PC-3 (cell line): ENCODE measurements at regions not wholly inside any gene's neighbourhood (a gene's known extent, or its start where the extent isn't known, plus 50 kb on each side); places are given as distances from the start of the nearest gene placed in this dataset.
"Not testable (repeated sequence)": the region's sequence is repeated elsewhere in the genome, so short reads cannot be mapped to it uniquely, and the experiment has no call there.

Experiments
- ATAC-seq: fragments of 200-7000 bp; cut with Tn5 transposase; 2 replicates; pipeline ENCODE4 v1.9.1; 2020; ENCODE audit warnings: mild to moderate bottlenecking, moderate library complexity
- BruUV-seq: library from RNA; stranded (reverse); fragments of 400-500 nt; replicated peaks from 2 replicates; lab custom pipeline; 2021; lab: Mats Ljungman, UMichigan
- CTCF ChIA-PET: fragments of 300-600 bp; sonication (Branson Sonifier 250); formaldehyde crosslinking; loops from one replicate; lab custom pipeline; 2022; ENCODE audit warnings: antibody characterized with exemption; lab: Charles Lee
- POLR2A ChIA-PET: fragments of 300-600 bp; sonication (Branson Sonifier 250); formaldehyde crosslinking; loops from one replicate; lab custom pipeline; 2022; ENCODE audit warnings: antibody characterized with exemption; ENCODE audit not compliant: unreplicated experiment; lab: Charles Lee
- DNase-seq: peaks from one replicate; pipeline ENCODE4 v3.0.0-alpha.2; 2015
- H2AFZ ChIP-seq: fragments of 300-600 bp; sonication (generic); 2 replicates; pipeline ENCODE4 v1.6.0; 2016; ENCODE audit warnings: antibody characterized with exemption, low read length
- H3F3A ChIP-seq: fragments of 300-600 bp; sonication (generic); one replicate; pipeline ENCODE4 v1.6.0; 2017; ENCODE audit warnings: antibody characterized with exemption, low read length, control low read depth, mild to moderate bottlenecking; ENCODE audit not compliant: unreplicated experiment
- H3K27ac ChIP-seq: fragments of 300-600 bp; sonication (generic); 2 replicates; pipeline ENCODE4 v1.5.1; 2016; ENCODE audit warnings: mild to moderate bottlenecking, low read length
- H3K27me3 ChIP-seq: fragments of 300-600 bp; sonication (generic); 2 replicates; pipeline ENCODE4 v1.6.1; 2016; ENCODE audit warnings: low read length, mixed read lengths
- H3K36me3 ChIP-seq: fragments of 300-600 bp; sonication (generic); 2 replicates; pipeline ENCODE4 v1.6.1; 2016; ENCODE audit warnings: low read depth, mixed run types, low read length, mixed read lengths
- H3K4me1 ChIP-seq: fragments of 300-600 bp; sonication (generic); 2 replicates; pipeline ENCODE4 v1.5.1; 2016; ENCODE audit warnings: low read length; ENCODE audit not compliant: insufficient read depth
- H3K4me2 ChIP-seq: fragments of 300-600 bp; sonication (generic); 2 replicates; pipeline ENCODE4 v1.6.0; 2016; ENCODE audit warnings: low read length
- H3K4me3 ChIP-seq: fragments of 300-600 bp; sonication (generic); 2 replicates; pipeline ENCODE4 v1.5.1; 2016; ENCODE audit warnings: mild to moderate bottlenecking, low read length, mixed read lengths
- H3K79me2 ChIP-seq: fragments of 300-600 bp; sonication (generic); 2 replicates; pipeline ENCODE4 v1.6.1; 2017; ENCODE audit warnings: low read length, mixed read lengths
- H3K9ac ChIP-seq: fragments of 300-600 bp; sonication (generic); 2 replicates; pipeline ENCODE4 v1.6.0; 2016; ENCODE audit warnings: mild to moderate bottlenecking, low read length
- H3K9me2 ChIP-seq: fragments of 300-600 bp; sonication (generic); replicated peaks from 2 replicates; pipeline ENCODE4 v1.6.1; 2016; ENCODE audit warnings: mixed run types, low read length, mixed read lengths
- H3K9me3 ChIP-seq: fragments of 300-600 bp; sonication (generic); 2 replicates; pipeline ENCODE4 v1.6.1; 2016; ENCODE audit warnings: low read length, mixed read lengths
- H4K20me1 ChIP-seq: fragments of 300-600 bp; sonication (generic); 2 replicates; pipeline ENCODE4 v1.6.1; 2016; ENCODE audit warnings: low read length, mixed read lengths
- EZH2 ChIP-seq: fragments of 300-600 bp; sonication (generic); IDR thresholded peaks from one replicate; pipeline ENCODE4 v1.6.1; 2017; ENCODE audit warnings: antibody characterized with exemption, mild to moderate bottlenecking, low read length; ENCODE audit not compliant: unreplicated experiment
- EZH2phosphoT487 ChIP-seq: fragments of 300-600 bp; sonication (generic); IDR thresholded peaks from 2 replicates; pipeline ENCODE4 v1.6.1; 2018; ENCODE audit warnings: mild to moderate bottlenecking, antibody characterized with exemption, low read length, borderline replicate concordance
- intact Hi-C: fragments of 100-400 bp; cut with micrococcal nuclease; formaldehyde crosslinking; loops from 2 replicates; pipeline ENCODE4 v1.9.0; 2023
- TF ChIP-seq, protein P1 (sequence below): fragments of 300-600 bp; sonication (generic); conservative IDR thresholded peaks from 2 replicates; pipeline ENCODE4 v1.5.1; 2017; ENCODE audit warnings: antibody characterized with exemption, low read depth, mild to moderate bottlenecking, low read length

DNA sequence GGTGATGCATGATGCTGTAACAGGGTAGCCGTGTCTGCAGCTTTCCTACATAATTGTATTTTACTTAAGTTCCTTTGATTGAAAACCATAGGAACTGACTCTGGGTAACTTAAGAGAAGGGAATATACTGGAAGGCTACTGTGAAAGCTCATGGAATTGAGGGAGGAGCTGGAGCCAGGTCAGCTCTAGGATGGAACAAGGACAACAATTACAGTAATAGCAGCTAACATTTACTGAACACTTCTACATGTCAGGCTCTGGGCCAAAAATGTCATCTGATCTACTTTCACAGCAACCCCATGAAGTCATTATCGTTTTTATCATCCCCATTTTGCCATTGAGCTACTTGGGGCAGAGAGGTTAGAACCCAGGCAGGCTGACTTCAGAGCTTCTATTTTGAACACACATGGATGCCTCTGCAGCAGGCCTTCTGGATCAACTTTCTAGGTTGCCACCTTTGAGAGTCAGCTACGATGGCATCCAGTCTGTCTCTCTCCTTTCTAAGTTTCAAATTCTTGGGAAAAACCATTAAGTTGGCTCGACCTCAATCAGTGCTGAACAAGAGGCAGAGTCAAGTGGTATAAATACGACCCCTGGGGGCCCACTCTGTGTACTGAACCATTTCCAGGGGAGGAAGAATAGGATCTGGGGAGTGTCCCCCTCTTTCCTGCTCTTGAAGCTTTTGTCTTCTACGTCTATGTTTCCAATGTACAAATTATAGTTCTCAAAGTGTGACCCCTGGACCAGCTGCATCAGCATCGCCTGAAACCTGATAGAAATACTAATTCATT, 272.3 kb upstream of the PLPP4 start:
- H4K20me1 ChIP-seq: no peaks in the 10 kb centered on the region
- ChIA-PET POLR2A (no interaction called here), CTCF (no interaction called here)
- no peaks in the 10 kb centered on the region for H3K27me3 ChIP-seq
- DNase-seq (no peak), ATAC-seq (no peak)
- no peak overlapping the region for H2AFZ ChIP-seq
- no peak overlapping the region for H3K4me3 ChIP-seq
- no TSS peak for BruUV-seq
- H3K36me3 ChIP-seq: no peaks in the 10 kb centered on the region
- TF ChIP-seq, protein P1, sequence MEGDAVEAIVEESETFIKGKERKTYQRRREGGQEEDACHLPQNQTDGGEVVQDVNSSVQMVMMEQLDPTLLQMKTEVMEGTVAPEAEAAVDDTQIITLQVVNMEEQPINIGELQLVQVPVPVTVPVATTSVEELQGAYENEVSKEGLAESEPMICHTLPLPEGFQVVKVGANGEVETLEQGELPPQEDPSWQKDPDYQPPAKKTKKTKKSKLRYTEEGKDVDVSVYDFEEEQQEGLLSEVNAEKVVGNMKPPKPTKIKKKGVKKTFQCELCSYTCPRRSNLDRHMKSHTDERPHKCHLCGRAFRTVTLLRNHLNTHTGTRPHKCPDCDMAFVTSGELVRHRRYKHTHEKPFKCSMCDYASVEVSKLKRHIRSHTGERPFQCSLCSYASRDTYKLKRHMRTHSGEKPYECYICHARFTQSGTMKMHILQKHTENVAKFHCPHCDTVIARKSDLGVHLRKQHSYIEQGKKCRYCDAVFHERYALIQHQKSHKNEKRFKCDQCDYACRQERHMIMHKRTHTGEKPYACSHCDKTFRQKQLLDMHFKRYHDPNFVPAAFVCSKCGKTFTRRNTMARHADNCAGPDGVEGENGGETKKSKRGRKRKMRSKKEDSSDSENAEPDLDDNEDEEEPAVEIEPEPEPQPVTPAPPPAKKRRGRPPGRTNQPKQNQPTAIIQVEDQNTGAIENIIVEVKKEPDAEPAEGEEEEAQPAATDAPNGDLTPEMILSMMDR: no peak
- no peaks in the 10 kb centered on the region for H3K9me2 ChIP-seq
- H3K27ac ChIP-seq: no peak overlapping the region
- H3K9ac ChIP-seq: no peak overlapping the region
- no peaks in the 10 kb centered on the region for H3F3A ChIP-seq
- H3K4me1 ChIP-seq: no peaks in the 10 kb centered on the region
- H3K4me2 ChIP-seq: no peak overlapping the region
- intact Hi-C loops: no loop called here
- no peaks in the 10 kb centered on the region for H3K9me3 ChIP-seq
- no peaks in the 10 kb centered on the region for H3K79me2 ChIP-seq

DNA sequence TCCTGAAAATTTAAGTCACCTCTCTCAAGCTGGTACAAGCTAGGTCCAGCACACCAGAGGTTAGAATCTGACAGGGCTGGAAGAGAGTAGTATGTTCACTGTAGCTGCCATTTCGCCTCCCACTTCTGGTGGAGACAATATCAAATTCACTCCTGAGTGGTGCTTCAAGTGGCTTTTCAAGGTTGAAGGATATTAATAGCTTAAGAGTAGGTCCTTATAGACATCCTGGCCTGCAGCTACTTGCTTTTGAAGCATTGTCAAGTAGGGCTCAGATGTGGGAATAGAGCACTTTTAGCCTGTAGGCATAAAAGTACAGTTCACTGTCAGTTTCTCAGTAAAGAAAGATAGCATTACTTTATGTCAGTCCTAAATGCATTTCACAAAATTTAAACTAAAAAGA, 270.5 kb upstream of the PLPP4 start:
- no peaks in the 10 kb centered on the region for H4K20me1 ChIP-seq
- no peak overlapping the region for H3K9ac ChIP-seq
- ChIA-PET CTCF (no interaction called here), POLR2A (no interaction called here)
- H3K4me1 ChIP-seq: no peaks in the 10 kb centered on the region
- no peaks in the 10 kb centered on the region for H3K79me2 ChIP-seq
- no peak overlapping the region for H3K4me2 ChIP-seq
- no TSS peak for BruUV-seq
- H3K9me2 ChIP-seq: no peaks in the 10 kb centered on the region
- no peak overlapping the region for H3K4me3 ChIP-seq
- no peaks in the 10 kb centered on the region for H3K36me3 ChIP-seq
- H3K27ac ChIP-seq: no peak overlapping the region
- no peaks in the 10 kb centered on the region for H3K27me3 ChIP-seq
- ATAC-seq (no peak), DNase-seq (no peak)
- no peaks in the 10 kb centered on the region for H3F3A ChIP-seq
- TF ChIP-seq EZH2 (no peak), EZH2phosphoT487 (no peak)
- TF ChIP-seq, protein P1: no peak
- intact Hi-C loops: no loop called here
- no peaks in the 10 kb centered on the region for H3K9me3 ChIP-seq
- H2AFZ ChIP-seq: no peak overlapping the region

DNA sequence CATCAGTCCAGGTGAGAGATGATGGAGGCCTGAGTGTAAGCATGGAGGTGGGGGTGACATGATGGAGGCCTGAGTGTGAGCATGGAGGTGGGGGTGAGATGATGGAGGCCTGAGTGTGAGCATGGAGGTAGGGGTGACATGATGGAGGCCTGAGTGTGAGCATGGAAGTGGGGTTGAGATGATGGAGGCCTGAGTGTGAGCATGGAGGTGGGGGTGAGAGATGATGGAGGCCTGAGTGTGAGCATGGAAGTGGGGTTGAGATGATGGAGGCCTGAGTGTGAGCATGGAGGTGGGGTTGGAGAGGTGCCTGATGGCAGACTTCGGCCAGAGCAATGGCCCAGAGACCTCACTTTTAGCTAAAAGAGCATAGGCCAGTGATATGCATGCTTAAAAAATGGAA, 269.9 kb upstream of the PLPP4 start:
- H3K36me3 ChIP-seq, H3K9me2 ChIP-seq, H3K9ac ChIP-seq, intact Hi-C loops, H2AFZ ChIP-seq, H3K4me3 ChIP-seq, H3K27ac ChIP-seq, H3K4me1 ChIP-seq, H3K4me2 ChIP-seq, POLR2A ChIA-PET, ATAC-seq, H3K79me2 ChIP-seq, BruUV-seq, CTCF ChIA-PET, H4K20me1 ChIP-seq, H3K27me3 ChIP-seq, DNase-seq, H3K9me3 ChIP-seq, H3F3A ChIP-seq: not testable (repeated sequence)
